Aorta (tissue), 5 donors: ENCODE measurements at regions not wholly inside any gene's neighbourhood (a gene's known extent, or its start where the extent isn't known, plus 50 kb on each side); places are given as distances from the start of the nearest gene placed in this dataset.

Source experiments
- ATAC-seq: fragments of 200-7000 bp; cut with Tn5 transposase; one replicate; pipeline ENCODE4 v1.9.1; 2022; ENCODE audit warnings: moderate library complexity; ENCODE audit not compliant: low FRiP score
- DNase-seq, 2 donors: peaks; one replicate each; pipeline ENCODE4 v3.0.0-alpha.2; 2020
- H3K27ac ChIP-seq, 2 donors: one replicate each; pipeline ENCODE4 v1.5.1; 2013; ENCODE audit warnings: low read length in 2 of 2, mild to moderate bottlenecking in 2 of 2, moderate library complexity in 2 of 2, control low read depth in 1 of 2, inconsistent platforms in 1 of 2, low read depth in 1 of 2
- H3K27me3 ChIP-seq, 2 donors: one replicate each; pipeline ENCODE4 v1.6.1; 2013; ENCODE audit warnings: control low read depth in 1 of 2, low read length in 1 of 2, mild to moderate bottlenecking in 1 of 2, moderate library complexity in 1 of 2; ENCODE audit not compliant: insufficient read depth in 2 of 2, control insufficient read depth in 1 of 2
- H3K36me3 ChIP-seq, 2 donors: one replicate each; pipeline ENCODE4 v1.6.1; 2013; ENCODE audit warnings: control low read depth in 1 of 2, low read length in 1 of 2, mild to moderate bottlenecking in 1 of 2; ENCODE audit not compliant: insufficient read depth in 2 of 2, control insufficient read depth in 1 of 2
- H3K4me1 ChIP-seq, 2 donors: one replicate each; pipeline ENCODE4 v1.6.1; 2013; ENCODE audit warnings: low read length in 2 of 2, control low read depth in 1 of 2, mild to moderate bottlenecking in 1 of 2, moderate library complexity in 1 of 2; ENCODE audit not compliant: insufficient read depth in 2 of 2, control insufficient read depth in 1 of 2
- H3K4me3 ChIP-seq, 2 donors: one replicate each; pipeline ENCODE4 v1.5.1; 2013; ENCODE audit warnings: low read length in 2 of 2, control low read depth in 1 of 2, mild to moderate bottlenecking in 1 of 2
- H3K9me3 ChIP-seq: one replicate; pipeline ENCODE4 v1.6.1; 2013; ENCODE audit warnings: mild to moderate bottlenecking, low read length; ENCODE audit not compliant: control insufficient read depth
- WGBS, 2 donors: extraction: QIAGEN DNeasy Blood & Tissue Kit; methylation state at CpG; one replicate each; pipeline ENCODE4 v1.1.7; 2013; 5-methylcytosine and 5-hydroxymethylcytosine counted together
- intact Hi-C, 2 donors: fragments of 100-400 bp; cut with DNase I; formaldehyde crosslinking; loops; one replicate each; pipeline versions ENCODE4 v1.14.2 to v1.15.0; 2022
- donor health status: healthy with polysubstance abuse.
- donor health status: Bipolar disorder and iron deficiency.
- donor health status: DM: no; HTN: no; CAD: no.
- donor health status: DM: no; HTN: no; CAD: no.
- donor health status: DM: yes; HTN: yes; CAD: no.

DNA sequence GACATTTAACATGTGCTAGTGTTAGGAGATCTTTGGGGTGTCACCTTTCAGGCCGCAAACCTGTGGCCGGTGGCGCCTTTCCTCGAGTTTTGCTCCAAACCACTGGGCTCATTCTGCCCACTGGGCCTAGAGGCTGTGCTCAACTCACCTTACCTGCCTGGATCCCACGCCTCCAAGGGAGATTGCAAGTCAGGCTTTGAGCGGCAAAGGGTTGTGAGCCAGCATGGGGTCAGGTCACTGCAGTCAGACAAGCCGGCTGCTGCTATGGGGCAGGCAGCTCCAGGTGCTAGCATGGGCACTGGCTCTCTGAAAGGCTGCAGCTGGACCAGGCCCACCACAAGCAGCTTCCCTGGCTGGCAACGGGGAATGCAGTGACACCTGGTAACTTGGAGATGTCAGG is 265.5 kb downstream of the ZBBX start:
- DNase-seq (no peak), ATAC-seq (no peak)
- H3K27me3 ChIP-seq, result no peaks in the 10 kb centered on the region
- H3K27ac ChIP-seq, result no peak overlapping the region
- H3K9me3 ChIP-seq, result no peaks in the 10 kb centered on the region
- H3K4me1 ChIP-seq, result peaks cover 0 to 2% of the 10 kb centered on the region in 2 donors
- 88 to 92% methylated on average over 8 of the region's 8 CpGs for WGBS, 2 donors
- no peak overlapping the region for H3K4me3 ChIP-seq
- no peaks in the 10 kb centered on the region for H3K36me3 ChIP-seq
- intact Hi-C loops, result no loop called here

DNA sequence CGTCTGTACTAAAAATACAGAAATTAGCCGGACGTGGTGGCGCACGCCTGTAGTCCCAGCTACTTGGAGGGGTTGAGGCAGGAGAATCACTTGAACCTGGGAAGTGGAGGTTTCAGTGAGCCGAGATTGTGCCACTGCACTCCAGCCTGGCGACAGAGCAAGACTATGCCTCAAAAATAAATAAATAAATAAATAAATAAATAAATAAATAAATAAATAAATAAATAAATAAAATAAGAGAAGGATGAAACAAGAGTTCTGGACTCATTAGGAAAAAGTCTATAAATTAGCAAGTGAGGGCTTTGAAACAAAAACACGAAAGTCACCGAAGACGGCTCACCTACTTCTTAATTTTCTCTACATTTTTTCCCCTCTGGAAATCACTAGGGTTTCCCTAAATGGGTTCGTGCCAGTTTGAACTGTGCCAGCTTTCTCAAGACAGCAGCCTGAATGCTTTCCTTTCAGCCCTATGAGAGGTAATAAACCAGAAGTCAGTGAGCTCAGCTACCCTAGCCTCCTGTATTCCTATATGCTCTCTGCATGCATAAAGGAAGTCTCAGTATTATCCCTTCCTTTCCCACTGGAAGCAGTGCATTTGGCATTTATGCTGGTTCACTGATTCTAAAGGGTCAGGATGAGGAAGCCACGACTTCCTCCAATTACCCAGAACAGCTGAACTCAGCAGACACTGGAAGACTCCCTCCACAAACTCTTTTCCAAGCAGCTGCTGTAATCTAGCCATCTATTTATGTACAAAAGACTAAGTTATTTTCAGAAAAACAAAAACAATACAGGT is 266.9 kb downstream of the ZBBX start:
- WGBS, 2 donors, result 81 to 87% methylated on average over 12 of the region's 12 CpGs
- intact Hi-C loops, result no loop called here

DNA sequence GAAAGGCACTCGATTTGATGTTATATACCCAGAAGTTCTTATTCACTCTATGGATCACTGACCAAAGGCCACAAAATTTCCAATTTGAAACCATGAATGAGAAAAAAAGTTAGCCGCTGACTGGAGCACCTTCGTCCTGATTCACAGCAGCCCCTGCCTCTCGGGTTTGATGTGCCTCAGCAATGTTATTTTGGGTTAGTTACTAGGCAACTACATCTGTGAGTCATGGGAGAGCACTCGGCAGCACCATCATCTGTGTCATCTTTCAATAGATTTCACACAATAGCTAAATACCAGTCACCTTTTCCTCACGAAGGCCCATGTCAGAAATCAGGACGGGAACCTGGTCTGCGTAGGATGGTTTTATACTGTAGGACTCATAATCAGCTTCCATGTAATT is 269.2 kb downstream of the ZBBX start:
- no peak overlapping the region for H3K4me3 ChIP-seq
- no peak overlapping the region for H3K27ac ChIP-seq
- intact Hi-C loops, result no loop called here
- H3K4me1 ChIP-seq, result peaks cover 0 to 2% of the 10 kb centered on the region in 2 donors
- no peaks in the 10 kb centered on the region for H3K36me3 ChIP-seq
- ATAC-seq (no peak), DNase-seq (no peak)
- 63 to 66% methylated on average over 8 of the region's 8 CpGs for WGBS, 2 donors
- H3K27me3 ChIP-seq, result no peaks in the 10 kb centered on the region
- H3K9me3 ChIP-seq, result no peaks in the 10 kb centered on the region

More for the DNA sequence above, 266.9 kb downstream of the ZBBX start:
- no peaks in the 10 kb centered on the region for H3K36me3 ChIP-seq
- peaks cover 0 to 2% of the 10 kb centered on the region in 2 donors for H3K4me1 ChIP-seq
- H3K27ac ChIP-seq, result no peak overlapping the region
- no peaks in the 10 kb centered on the region for H3K27me3 ChIP-seq
- no peaks in the 10 kb centered on the region for H3K9me3 ChIP-seq
- ATAC-seq, result no peak
- no peak for DNase-seq
- H3K4me3 ChIP-seq, result no peak overlapping the region

DNA sequence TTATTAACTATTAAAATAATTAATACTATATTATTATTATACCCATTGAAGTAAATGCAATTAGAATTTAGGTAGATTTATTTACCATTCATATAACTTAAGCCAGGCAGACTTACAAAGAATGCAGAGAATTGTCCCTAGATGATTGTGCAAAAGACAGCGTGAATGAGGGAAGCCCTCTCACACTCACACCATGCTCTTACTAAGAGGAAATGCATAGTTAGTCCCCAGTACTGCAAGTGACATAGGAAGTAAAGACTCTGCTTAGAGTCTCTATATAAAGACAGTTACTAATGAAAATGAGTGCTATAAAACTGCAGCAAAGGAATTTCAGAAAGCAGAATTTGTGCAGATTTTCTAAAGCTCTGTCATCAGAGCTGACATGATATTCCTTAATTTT is 270.4 kb downstream of the ZBBX start:
- no peak for DNase-seq
- H3K27ac ChIP-seq, result no peak overlapping the region
- H3K9me3 ChIP-seq, result no peaks in the 10 kb centered on the region
- intact Hi-C loops, result no loop called here
- H3K27me3 ChIP-seq, result no peaks in the 10 kb centered on the region
- no peak overlapping the region for H3K4me3 ChIP-seq
- H3K36me3 ChIP-seq, result no peaks in the 10 kb centered on the region
- 75 to 82% methylated on average over 1 of the region's 1 CpG for WGBS, 2 donors
- no peak for ATAC-seq
- peaks cover 0 to 2% of the 10 kb centered on the region in 2 donors for H3K4me1 ChIP-seq

GRCh38 chr3:167106456-167106855 is 273.6 kb downstream of the ZBBX start:
- ATAC-seq, result no peak
- Histone ChIP-seq H3K27ac (no peak overlapping the region), H3K4me3 (no peak overlapping the region), H3K27me3 (no peaks in the 10 kb centered on the region), H3K9me3 (no peaks in the 10 kb centered on the region), H3K4me1 (no peaks in the 10 kb centered on the region), H3K36me3 (no peaks in the 10 kb centered on the region)
- intact Hi-C loops, result no loop called here
- DNase-seq, result no peak

GRCh38 chr3:167102071-167102470 is 278.0 kb downstream of the ZBBX start:
- no peak for ATAC-seq
- WGBS, 2 donors, result 41 to 57% methylated on average over 1 of the region's 1 CpG
- intact Hi-C loops, result no loop called here

DNA sequence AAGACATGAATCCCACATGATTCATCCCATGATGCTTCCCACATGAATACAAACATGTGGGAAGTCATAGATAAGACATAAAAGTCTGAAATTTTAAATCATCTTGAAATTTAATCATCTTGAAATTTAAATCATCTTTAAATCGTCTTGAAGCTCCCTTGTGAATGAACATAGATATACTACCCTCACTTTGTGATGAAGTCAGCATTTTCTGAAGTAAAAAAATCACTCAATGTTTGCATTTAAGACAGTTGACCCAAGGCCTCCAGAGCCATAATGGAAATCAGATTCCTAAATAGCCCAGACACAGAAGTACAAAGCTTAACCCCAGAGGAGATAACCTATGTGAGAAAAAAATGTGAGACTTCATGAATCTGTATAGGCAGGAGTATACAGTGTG is 279.4 kb downstream of the ZBBX start:
- H3K4me3 ChIP-seq, result no peak overlapping the region
- no peaks in the 10 kb centered on the region for H3K36me3 ChIP-seq
- no peak for DNase-seq
- WGBS, 2 donors, result 32 to 41% methylated on average over 1 of the region's 1 CpG
- H3K9me3 ChIP-seq, result no peaks in the 10 kb centered on the region
- intact Hi-C loops, result no loop called here
- no peaks in the 10 kb centered on the region for H3K27me3 ChIP-seq
- H3K27ac ChIP-seq, result no peak overlapping the region
- ATAC-seq, result no peak
- no peaks in the 10 kb centered on the region for H3K4me1 ChIP-seq

More at GRCh38 chr3:167102071-167102470, 278.0 kb downstream of the ZBBX start:
- no peak overlapping the region for H3K4me3 ChIP-seq
- H3K27ac ChIP-seq, result no peak overlapping the region
- H3K27me3 ChIP-seq, result no peaks in the 10 kb centered on the region
- no peak for DNase-seq
- H3K4me1 ChIP-seq, result no peaks in the 10 kb centered on the region
- no peaks in the 10 kb centered on the region for H3K9me3 ChIP-seq
- no peaks in the 10 kb centered on the region for H3K36me3 ChIP-seq

- H3K36me3 ChIP-seq, result no peaks in the 10 kb centered on the region
- H3K4me1 ChIP-seq, result no peaks in the 10 kb centered on the region
- no peak overlapping the region for H3K27ac ChIP-seq
- H3K4me3 ChIP-seq, result no peak overlapping the region
- H3K9me3 ChIP-seq, result no peaks in the 10 kb centered on the region
- ATAC-seq, result no peak
- DNase-seq, result no peak
- H3K27me3 ChIP-seq, result no peaks in the 10 kb centered on the region
- intact Hi-C loops, result no loop called here
- 90 to 91% methylated on average over 2 of the region's 2 CpGs for WGBS, 2 donors
Observed at GRCh38 chr3:167100200-167100599, 279.9 kb downstream of the ZBBX start.

- H3K27ac ChIP-seq, result no peak overlapping the region
- ATAC-seq (no peak), DNase-seq (no peak)
- no peaks in the 10 kb centered on the region for H3K4me1 ChIP-seq
- 45 to 47% methylated on average over 2 of the region's 2 CpGs for WGBS, 2 donors
- intact Hi-C loops, result no loop called here
- H3K4me3 ChIP-seq, result no peak overlapping the region
- no peaks in the 10 kb centered on the region for H3K9me3 ChIP-seq
- H3K36me3 ChIP-seq, result no peaks in the 10 kb centered on the region
- no peaks in the 10 kb centered on the region for H3K27me3 ChIP-seq
Observed at GRCh38 chr3:167095976-167096375, 284.1 kb downstream of the ZBBX start.
